PC-3 (cell line): ENCODE measurements at regions not wholly inside any gene's neighbourhood (a gene's known extent, or its start where the extent isn't known, plus 50 kb on each side); places are given as distances from the start of the nearest gene placed in this dataset.

Source experiments
- ATAC-seq: fragments of 200-7000 bp; cut with Tn5 transposase; 2 replicates; pipeline ENCODE4 v1.9.1; 2020; ENCODE audit warnings: mild to moderate bottlenecking, moderate library complexity
- BruUV-seq: library from RNA; stranded (reverse); fragments of 400-500 nt; replicated peaks from 2 replicates; lab custom pipeline; 2021; lab: Mats Ljungman, UMichigan
- CTCF ChIA-PET: fragments of 300-600 bp; sonication (Branson Sonifier 250); formaldehyde crosslinking; loops from one replicate; lab custom pipeline; 2022; ENCODE audit warnings: antibody characterized with exemption; lab: Charles Lee
- POLR2A ChIA-PET: fragments of 300-600 bp; sonication (Branson Sonifier 250); formaldehyde crosslinking; loops from one replicate; lab custom pipeline; 2022; ENCODE audit warnings: antibody characterized with exemption; ENCODE audit not compliant: unreplicated experiment; lab: Charles Lee
- DNase-seq: peaks from one replicate; pipeline ENCODE4 v3.0.0-alpha.2; 2015
- H2AFZ ChIP-seq: fragments of 300-600 bp; sonication (generic); 2 replicates; pipeline ENCODE4 v1.6.0; 2016; ENCODE audit warnings: antibody characterized with exemption, low read length
- H3F3A ChIP-seq: fragments of 300-600 bp; sonication (generic); one replicate; pipeline ENCODE4 v1.6.0; 2017; ENCODE audit warnings: antibody characterized with exemption, low read length, control low read depth, mild to moderate bottlenecking; ENCODE audit not compliant: unreplicated experiment
- H3K27ac ChIP-seq: fragments of 300-600 bp; sonication (generic); 2 replicates; pipeline ENCODE4 v1.5.1; 2016; ENCODE audit warnings: mild to moderate bottlenecking, low read length
- H3K27me3 ChIP-seq: fragments of 300-600 bp; sonication (generic); 2 replicates; pipeline ENCODE4 v1.6.1; 2016; ENCODE audit warnings: low read length, mixed read lengths
- H3K36me3 ChIP-seq: fragments of 300-600 bp; sonication (generic); 2 replicates; pipeline ENCODE4 v1.6.1; 2016; ENCODE audit warnings: low read depth, mixed run types, low read length, mixed read lengths
- H3K4me1 ChIP-seq: fragments of 300-600 bp; sonication (generic); 2 replicates; pipeline ENCODE4 v1.5.1; 2016; ENCODE audit warnings: low read length; ENCODE audit not compliant: insufficient read depth
- H3K4me2 ChIP-seq: fragments of 300-600 bp; sonication (generic); 2 replicates; pipeline ENCODE4 v1.6.0; 2016; ENCODE audit warnings: low read length
- H3K4me3 ChIP-seq: fragments of 300-600 bp; sonication (generic); 2 replicates; pipeline ENCODE4 v1.5.1; 2016; ENCODE audit warnings: mild to moderate bottlenecking, low read length, mixed read lengths
- H3K79me2 ChIP-seq: fragments of 300-600 bp; sonication (generic); 2 replicates; pipeline ENCODE4 v1.6.1; 2017; ENCODE audit warnings: low read length, mixed read lengths
- H3K9ac ChIP-seq: fragments of 300-600 bp; sonication (generic); 2 replicates; pipeline ENCODE4 v1.6.0; 2016; ENCODE audit warnings: mild to moderate bottlenecking, low read length
- H3K9me2 ChIP-seq: fragments of 300-600 bp; sonication (generic); replicated peaks from 2 replicates; pipeline ENCODE4 v1.6.1; 2016; ENCODE audit warnings: mixed run types, low read length, mixed read lengths
- H3K9me3 ChIP-seq: fragments of 300-600 bp; sonication (generic); 2 replicates; pipeline ENCODE4 v1.6.1; 2016; ENCODE audit warnings: low read length, mixed read lengths
- H4K20me1 ChIP-seq: fragments of 300-600 bp; sonication (generic); 2 replicates; pipeline ENCODE4 v1.6.1; 2016; ENCODE audit warnings: low read length, mixed read lengths
- EZH2 ChIP-seq: fragments of 300-600 bp; sonication (generic); IDR thresholded peaks from one replicate; pipeline ENCODE4 v1.6.1; 2017; ENCODE audit warnings: antibody characterized with exemption, mild to moderate bottlenecking, low read length; ENCODE audit not compliant: unreplicated experiment
- EZH2phosphoT487 ChIP-seq: fragments of 300-600 bp; sonication (generic); IDR thresholded peaks from 2 replicates; pipeline ENCODE4 v1.6.1; 2018; ENCODE audit warnings: mild to moderate bottlenecking, antibody characterized with exemption, low read length, borderline replicate concordance
- intact Hi-C: fragments of 100-400 bp; cut with micrococcal nuclease; formaldehyde crosslinking; loops from 2 replicates; pipeline ENCODE4 v1.9.0; 2023
- TF ChIP-seq, protein P1 (sequence below): fragments of 300-600 bp; sonication (generic); conservative IDR thresholded peaks from 2 replicates; pipeline ENCODE4 v1.5.1; 2017; ENCODE audit warnings: antibody characterized with exemption, low read depth, mild to moderate bottlenecking, low read length

DNA sequence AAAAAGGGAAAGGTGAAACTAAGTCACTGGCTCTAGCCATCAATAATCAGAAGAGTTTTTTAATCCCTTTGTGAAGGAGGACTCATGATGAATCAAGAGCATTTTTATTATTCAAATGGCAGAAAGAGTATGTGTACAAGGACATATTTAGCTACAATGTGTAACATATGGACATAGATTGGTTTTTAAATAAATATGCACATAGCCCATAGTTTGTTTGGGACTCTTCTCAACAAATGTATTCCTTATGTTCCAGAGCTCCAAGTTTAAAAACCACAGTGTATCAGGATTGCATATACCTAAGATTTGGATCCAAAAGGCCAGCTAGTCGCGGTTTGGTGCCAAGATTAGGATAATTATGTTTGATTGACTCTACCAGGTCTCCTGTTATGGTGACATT, 104.2 kb downstream of the C12orf50 start:
- DNase-seq, result no peak
- no peaks in the 10 kb centered on the region for H3K9me2 ChIP-seq
- H3K27ac ChIP-seq, result no peak overlapping the region
- no peaks in the 10 kb centered on the region for H3K36me3 ChIP-seq
- H3K9me3 ChIP-seq, result no peaks in the 10 kb centered on the region
- no peak for ATAC-seq
- H3K27me3 ChIP-seq, result peaks cover 18% of the 10 kb centered on the region; the same call in 1 of the 2 replicates
- no peak for TF ChIP-seq EZH2phosphoT487
- TF ChIP-seq EZH2, result no peak
- TF ChIP-seq, protein P1, sequence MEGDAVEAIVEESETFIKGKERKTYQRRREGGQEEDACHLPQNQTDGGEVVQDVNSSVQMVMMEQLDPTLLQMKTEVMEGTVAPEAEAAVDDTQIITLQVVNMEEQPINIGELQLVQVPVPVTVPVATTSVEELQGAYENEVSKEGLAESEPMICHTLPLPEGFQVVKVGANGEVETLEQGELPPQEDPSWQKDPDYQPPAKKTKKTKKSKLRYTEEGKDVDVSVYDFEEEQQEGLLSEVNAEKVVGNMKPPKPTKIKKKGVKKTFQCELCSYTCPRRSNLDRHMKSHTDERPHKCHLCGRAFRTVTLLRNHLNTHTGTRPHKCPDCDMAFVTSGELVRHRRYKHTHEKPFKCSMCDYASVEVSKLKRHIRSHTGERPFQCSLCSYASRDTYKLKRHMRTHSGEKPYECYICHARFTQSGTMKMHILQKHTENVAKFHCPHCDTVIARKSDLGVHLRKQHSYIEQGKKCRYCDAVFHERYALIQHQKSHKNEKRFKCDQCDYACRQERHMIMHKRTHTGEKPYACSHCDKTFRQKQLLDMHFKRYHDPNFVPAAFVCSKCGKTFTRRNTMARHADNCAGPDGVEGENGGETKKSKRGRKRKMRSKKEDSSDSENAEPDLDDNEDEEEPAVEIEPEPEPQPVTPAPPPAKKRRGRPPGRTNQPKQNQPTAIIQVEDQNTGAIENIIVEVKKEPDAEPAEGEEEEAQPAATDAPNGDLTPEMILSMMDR, result no peak
- H3K79me2 ChIP-seq, result no peaks in the 10 kb centered on the region
- no peaks in the 10 kb centered on the region for H3K4me1 ChIP-seq
- no TSS peak for BruUV-seq
- H3K9ac ChIP-seq, result no peak overlapping the region
- intact Hi-C loops, result no loop called here
- H3K4me2 ChIP-seq, result no peak overlapping the region
- no peak overlapping the region for H3K4me3 ChIP-seq
- CTCF ChIA-PET, result no interaction called here
- no peaks in the 10 kb centered on the region for H4K20me1 ChIP-seq
- no peaks in the 10 kb centered on the region for H3F3A ChIP-seq
- POLR2A ChIA-PET, result no interaction called here
- H2AFZ ChIP-seq, result no peak overlapping the region

DNA sequence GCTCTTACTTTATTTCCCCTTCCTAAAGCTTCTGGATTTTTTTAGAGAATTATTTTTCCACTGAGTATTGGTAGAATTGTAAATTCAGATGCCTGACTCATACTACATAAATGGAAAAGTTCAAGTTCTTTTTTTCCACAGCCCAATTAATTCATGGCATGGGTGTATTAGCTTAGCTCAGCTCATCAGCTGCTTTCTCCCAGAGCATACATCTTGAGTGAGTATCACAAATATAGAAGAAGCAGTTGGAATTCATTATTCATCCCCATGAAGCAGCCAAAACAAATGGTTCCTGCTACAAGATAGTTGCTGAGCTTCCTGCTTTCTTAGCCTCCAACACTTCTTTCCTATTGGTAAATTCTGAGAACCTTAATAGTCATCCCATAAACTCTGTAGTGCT, 105.1 kb downstream of the C12orf50 start:
- H3K79me2 ChIP-seq, result no peaks in the 10 kb centered on the region
- H3K27ac ChIP-seq, result no peak overlapping the region
- no peaks in the 10 kb centered on the region for H3K36me3 ChIP-seq
- H3K9me3 ChIP-seq, result no peaks in the 10 kb centered on the region
- TF ChIP-seq EZH2phosphoT487, result no peak
- no peak for TF ChIP-seq EZH2
- TF ChIP-seq, protein P1, result no peak
- no peak overlapping the region for H3K4me2 ChIP-seq
- ATAC-seq (no peak), DNase-seq (no peak)
- no peak overlapping the region for H3K9ac ChIP-seq
- H3F3A ChIP-seq, result no peaks in the 10 kb centered on the region
- H3K9me2 ChIP-seq, result no peaks in the 10 kb centered on the region
- CTCF ChIA-PET, result no interaction called here
- no TSS peak for BruUV-seq
- H4K20me1 ChIP-seq, result no peaks in the 10 kb centered on the region
- H3K27me3 ChIP-seq, result peaks cover 18% of the 10 kb centered on the region; the same call in 1 of the 2 replicates
- intact Hi-C loops, result no loop called here
- H3K4me3 ChIP-seq, result no peak overlapping the region
- H2AFZ ChIP-seq, result no peak overlapping the region
- no peaks in the 10 kb centered on the region for H3K4me1 ChIP-seq
- POLR2A ChIA-PET, result interaction anchor here (0.6 kb wide), 1 partner anchor 9 kb away, joined by 6 read pairs; no protein-coding TSS in a partner anchor

DNA sequence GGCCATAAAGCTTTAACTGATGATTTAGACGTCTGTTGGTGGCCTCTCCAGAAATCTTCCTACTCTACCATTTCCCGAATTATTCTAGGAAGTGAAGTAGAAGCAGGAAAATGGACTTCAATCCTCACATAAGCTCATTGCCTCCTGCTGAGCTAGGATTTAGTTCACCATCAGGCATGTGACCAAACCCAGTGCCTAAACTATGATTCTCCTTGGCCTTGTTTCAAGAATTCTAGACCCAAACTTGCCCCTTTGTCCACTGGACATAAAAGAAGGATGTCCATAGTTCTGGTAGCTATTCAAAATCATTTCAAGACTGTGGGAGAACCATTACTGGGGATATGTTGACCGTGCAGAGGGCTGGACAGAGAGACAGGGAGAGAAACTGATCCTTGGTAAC, 105.8 kb downstream of the C12orf50 start:
- no TSS peak for BruUV-seq
- ChIA-PET POLR2A (no interaction called here), CTCF (no interaction called here)
- no peak overlapping the region for H2AFZ ChIP-seq
- H3K4me3 ChIP-seq, result no peak overlapping the region
- no peak overlapping the region for H3K9ac ChIP-seq
- no peaks in the 10 kb centered on the region for H3K4me1 ChIP-seq
- no peak for ATAC-seq
- intact Hi-C loops, result no loop called here
- H3K27ac ChIP-seq, result no peak overlapping the region
- no peaks in the 10 kb centered on the region for H3K9me3 ChIP-seq
- H3F3A ChIP-seq, result no peaks in the 10 kb centered on the region
- no peaks in the 10 kb centered on the region for H3K36me3 ChIP-seq
- DNase-seq, result no peak
- no peaks in the 10 kb centered on the region for H3K79me2 ChIP-seq
- H3K4me2 ChIP-seq, result no peak overlapping the region
- no peaks in the 10 kb centered on the region for H3K9me2 ChIP-seq
- TF ChIP-seq EZH2phosphoT487 (no peak), EZH2 (no peak)
- TF ChIP-seq, protein P1, result no peak
- peaks cover 24% of the 10 kb centered on the region; the same call in 1 of the 2 replicates for H3K27me3 ChIP-seq
- no peaks in the 10 kb centered on the region for H4K20me1 ChIP-seq
